PC-3 (cell line): ENCODE measurements at regions not wholly inside any gene's neighbourhood (a gene's known extent, or its start where the extent isn't known, plus 50 kb on each side); places are given as distances from the start of the nearest gene placed in this dataset.
"Not testable (repeated sequence)": the region's sequence is repeated elsewhere in the genome, so short reads cannot be mapped to it uniquely, and the experiment has no call there.

Experiments used
- ATAC-seq: fragments of 200-7000 bp; cut with Tn5 transposase; 2 replicates; pipeline ENCODE4 v1.9.1; 2020; ENCODE audit warnings: mild to moderate bottlenecking, moderate library complexity
- BruUV-seq: library from RNA; stranded (reverse); fragments of 400-500 nt; replicated peaks from 2 replicates; lab custom pipeline; 2021; lab: Mats Ljungman, UMichigan
- CTCF ChIA-PET: fragments of 300-600 bp; sonication (Branson Sonifier 250); formaldehyde crosslinking; loops from one replicate; lab custom pipeline; 2022; ENCODE audit warnings: antibody characterized with exemption; lab: Charles Lee
- POLR2A ChIA-PET: fragments of 300-600 bp; sonication (Branson Sonifier 250); formaldehyde crosslinking; loops from one replicate; lab custom pipeline; 2022; ENCODE audit warnings: antibody characterized with exemption; ENCODE audit not compliant: unreplicated experiment; lab: Charles Lee
- DNase-seq: peaks from one replicate; pipeline ENCODE4 v3.0.0-alpha.2; 2015
- H2AFZ ChIP-seq: fragments of 300-600 bp; sonication (generic); 2 replicates; pipeline ENCODE4 v1.6.0; 2016; ENCODE audit warnings: antibody characterized with exemption, low read length
- H3F3A ChIP-seq: fragments of 300-600 bp; sonication (generic); one replicate; pipeline ENCODE4 v1.6.0; 2017; ENCODE audit warnings: antibody characterized with exemption, low read length, control low read depth, mild to moderate bottlenecking; ENCODE audit not compliant: unreplicated experiment
- H3K27ac ChIP-seq: fragments of 300-600 bp; sonication (generic); 2 replicates; pipeline ENCODE4 v1.5.1; 2016; ENCODE audit warnings: mild to moderate bottlenecking, low read length
- H3K27me3 ChIP-seq: fragments of 300-600 bp; sonication (generic); 2 replicates; pipeline ENCODE4 v1.6.1; 2016; ENCODE audit warnings: low read length, mixed read lengths
- H3K36me3 ChIP-seq: fragments of 300-600 bp; sonication (generic); 2 replicates; pipeline ENCODE4 v1.6.1; 2016; ENCODE audit warnings: low read depth, mixed run types, low read length, mixed read lengths
- H3K4me1 ChIP-seq: fragments of 300-600 bp; sonication (generic); 2 replicates; pipeline ENCODE4 v1.5.1; 2016; ENCODE audit warnings: low read length; ENCODE audit not compliant: insufficient read depth
- H3K4me2 ChIP-seq: fragments of 300-600 bp; sonication (generic); 2 replicates; pipeline ENCODE4 v1.6.0; 2016; ENCODE audit warnings: low read length
- H3K4me3 ChIP-seq: fragments of 300-600 bp; sonication (generic); 2 replicates; pipeline ENCODE4 v1.5.1; 2016; ENCODE audit warnings: mild to moderate bottlenecking, low read length, mixed read lengths
- H3K79me2 ChIP-seq: fragments of 300-600 bp; sonication (generic); 2 replicates; pipeline ENCODE4 v1.6.1; 2017; ENCODE audit warnings: low read length, mixed read lengths
- H3K9ac ChIP-seq: fragments of 300-600 bp; sonication (generic); 2 replicates; pipeline ENCODE4 v1.6.0; 2016; ENCODE audit warnings: mild to moderate bottlenecking, low read length
- H3K9me2 ChIP-seq: fragments of 300-600 bp; sonication (generic); replicated peaks from 2 replicates; pipeline ENCODE4 v1.6.1; 2016; ENCODE audit warnings: mixed run types, low read length, mixed read lengths
- H3K9me3 ChIP-seq: fragments of 300-600 bp; sonication (generic); 2 replicates; pipeline ENCODE4 v1.6.1; 2016; ENCODE audit warnings: low read length, mixed read lengths
- H4K20me1 ChIP-seq: fragments of 300-600 bp; sonication (generic); 2 replicates; pipeline ENCODE4 v1.6.1; 2016; ENCODE audit warnings: low read length, mixed read lengths
- CTCF ChIP-seq: fragments of 300-600 bp; sonication (generic); conservative IDR thresholded peaks from 2 replicates; pipeline ENCODE4 v1.5.1; 2017; ENCODE audit warnings: antibody characterized with exemption, low read depth, mild to moderate bottlenecking, low read length
- EZH2 ChIP-seq: fragments of 300-600 bp; sonication (generic); IDR thresholded peaks from one replicate; pipeline ENCODE4 v1.6.1; 2017; ENCODE audit warnings: antibody characterized with exemption, mild to moderate bottlenecking, low read length; ENCODE audit not compliant: unreplicated experiment
- EZH2phosphoT487 ChIP-seq: fragments of 300-600 bp; sonication (generic); IDR thresholded peaks from 2 replicates; pipeline ENCODE4 v1.6.1; 2018; ENCODE audit warnings: mild to moderate bottlenecking, antibody characterized with exemption, low read length, borderline replicate concordance
- intact Hi-C: fragments of 100-400 bp; cut with micrococcal nuclease; formaldehyde crosslinking; loops from 2 replicates; pipeline ENCODE4 v1.9.0; 2023

GRCh38 chr14:83977583-83977982, 1552.4 kb upstream of the FLRT2 start:
- Histone ChIP-seq H3K9ac (no peak overlapping the region), H3K79me2 (no peaks in the 10 kb centered on the region), H3K9me3 (peaks cover 5% of the 10 kb centered on the region), H3K4me1 (no peaks in the 10 kb centered on the region), H3K27me3 (no peaks in the 10 kb centered on the region), H3K4me2 (no peak overlapping the region), H3K36me3 (no peaks in the 10 kb centered on the region), H4K20me1 (no peaks in the 10 kb centered on the region), H3K27ac (no peak overlapping the region), H3K4me3 (no peak overlapping the region), H3F3A (no peaks in the 10 kb centered on the region), H3K9me2 (no peaks in the 10 kb centered on the region), H2AFZ (no peak overlapping the region)
- intact Hi-C loops, result no loop called here
- no peak for DNase-seq
- ChIA-PET POLR2A (no interaction called here), CTCF (no interaction called here)
- no TSS peak for BruUV-seq
- no peak for TF ChIP-seq EZH2
- ATAC-seq, result no peak

GRCh38 chr14:83981676-83982258, 1548.2 kb upstream of the FLRT2 start:
- H3K36me3 ChIP-seq, POLR2A ChIA-PET, H3K79me2 ChIP-seq, CTCF ChIA-PET, DNase-seq, H3F3A ChIP-seq, H3K27ac ChIP-seq, H3K4me2 ChIP-seq, H3K9me2 ChIP-seq, H3K9me3 ChIP-seq, BruUV-seq, H3K4me3 ChIP-seq, H3K4me1 ChIP-seq, H4K20me1 ChIP-seq, ATAC-seq, intact Hi-C loops, H3K27me3 ChIP-seq, H3K9ac ChIP-seq, H2AFZ ChIP-seq: not testable (repeated sequence)

DNA sequence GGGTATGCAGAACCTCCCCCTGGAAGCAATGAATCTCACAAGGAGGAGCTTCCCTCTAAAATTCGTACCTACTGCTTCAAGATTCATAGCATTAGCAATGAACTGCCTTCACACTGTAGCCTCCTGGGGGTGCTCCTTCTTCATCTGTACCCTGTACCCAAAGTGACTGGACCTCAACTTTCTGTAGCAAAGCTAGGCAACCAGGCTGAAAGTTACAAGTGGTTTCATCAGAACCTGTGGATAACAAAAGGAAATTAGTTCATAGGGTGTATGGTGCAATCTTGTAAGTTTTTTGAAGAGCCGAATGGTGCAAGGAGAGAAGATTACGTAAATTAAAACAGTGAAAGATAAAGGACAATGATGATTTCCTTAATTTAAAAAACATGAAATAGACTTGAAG, 1541.7 kb upstream of the FLRT2 start:
- DNase-seq (no peak), ATAC-seq (no peak)
- CTCF ChIA-PET, result no interaction called here
- Histone ChIP-seq H3K4me2 (no peak overlapping the region), H3K4me1 (no peaks in the 10 kb centered on the region), H4K20me1 (no peaks in the 10 kb centered on the region), H3K36me3 (no peaks in the 10 kb centered on the region), H3K79me2 (no peaks in the 10 kb centered on the region), H2AFZ (no peak overlapping the region), H3K9me2 (no peaks in the 10 kb centered on the region), H3F3A (no peaks in the 10 kb centered on the region), H3K4me3 (no peak overlapping the region), H3K9ac (no peak overlapping the region), H3K27ac (no peak overlapping the region), H3K9me3 (peaks cover 9% of the 10 kb centered on the region; the same call in 1 of the 2 replicates), H3K27me3 (no peaks in the 10 kb centered on the region)
- no TSS peak for BruUV-seq
- intact Hi-C loops, result no loop called here
- no peak for TF ChIP-seq EZH2
- no peak for TF ChIP-seq CTCF
- POLR2A ChIA-PET, result no interaction called here

DNA sequence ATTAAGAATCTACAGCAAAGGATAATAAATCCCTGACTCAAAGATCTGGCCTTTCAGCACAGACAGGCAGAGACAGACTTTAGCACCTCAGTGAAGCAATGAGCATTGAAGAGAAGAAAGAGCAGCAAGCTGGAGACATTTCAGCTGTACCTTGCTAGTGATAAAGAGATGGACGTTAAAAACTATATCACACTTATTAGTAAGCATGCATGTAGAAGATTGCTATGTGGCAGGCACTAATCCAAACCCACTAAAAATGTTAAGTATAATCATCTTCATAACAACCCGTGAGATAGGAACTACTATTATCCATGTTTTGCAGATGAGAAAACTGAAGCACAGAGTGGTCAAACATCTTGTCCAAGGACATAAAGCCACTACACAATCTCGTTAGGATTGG, 1538.3 kb upstream of the FLRT2 start:
- no peaks in the 10 kb centered on the region for H3F3A ChIP-seq
- ATAC-seq, result no peak
- BruUV-seq, result no TSS peak

More for the DNA sequence above, 1538.3 kb upstream of the FLRT2 start:
- no peak overlapping the region for H3K4me2 ChIP-seq
- POLR2A ChIA-PET, result no interaction called here
- intact Hi-C loops, result no loop called here
- no peaks in the 10 kb centered on the region for H3K4me1 ChIP-seq
- H3K9me2 ChIP-seq, result no peaks in the 10 kb centered on the region
- no peak overlapping the region for H3K4me3 ChIP-seq
- CTCF ChIA-PET, result no interaction called here
- H2AFZ ChIP-seq, result no peak overlapping the region
- no peaks in the 10 kb centered on the region for H4K20me1 ChIP-seq
- TF ChIP-seq EZH2, result no peak
- TF ChIP-seq CTCF, result no peak
- TF ChIP-seq EZH2phosphoT487, result no peak
- no peak overlapping the region for H3K9ac ChIP-seq
- no peak for DNase-seq
- H3K27me3 ChIP-seq, result no peaks in the 10 kb centered on the region
- no peaks in the 10 kb centered on the region for H3K79me2 ChIP-seq
- H3K36me3 ChIP-seq, result no peaks in the 10 kb centered on the region
- no peak overlapping the region for H3K27ac ChIP-seq
- peaks cover 9% of the 10 kb centered on the region; the same call in 1 of the 2 replicates for H3K9me3 ChIP-seq
